SK-N-SH treated with all-trans-retinoic acid at 6 μM for 48 hours (cell line): ENCODE measurements at regions not wholly inside any gene's neighbourhood (a gene's known extent, or its start where the extent isn't known, plus 50 kb on each side); places are given as distances from the start of the nearest gene placed in this dataset.

Source experiments
- ATAC-seq: fragments of 200-7000 bp; cut with Tn5 transposase; 3 replicates; pipeline ENCODE4 v1.9.1; 2020; ENCODE audit warnings: mild to moderate bottlenecking, moderate library complexity
- ARNTL ChIP-seq: fragments of 450-650 bp; formaldehyde crosslinking; IDR thresholded peaks from 2 replicates; pipeline ENCODE4 v1.5.0; 2020; ENCODE audit warnings: low read depth, mild to moderate bottlenecking, moderate library complexity, borderline replicate concordance
- BACH2 ChIP-seq: fragments of 250-450 bp; sonication (Bioruptor Pico); IDR thresholded peaks from 2 replicates; pipeline ENCODE4 v1.9.0; 2021; ENCODE audit warnings: mild to moderate bottlenecking, borderline replicate concordance
- CSDC2 ChIP-seq: fragments of 250-450 bp; sonication (Bioruptor Pico); IDR thresholded peaks from 2 replicates; pipeline ENCODE4 v1.5.0; 2020; ENCODE audit warnings: mild to moderate bottlenecking, moderate library complexity
- ESRRG ChIP-seq: fragments of 250-450 bp; sonication (Bioruptor Pico); IDR thresholded peaks from 2 replicates; pipeline ENCODE4 v1.6.1; 2021; ENCODE audit warnings: mild to moderate bottlenecking
- GLIS3 ChIP-seq: fragments of 250-450 bp; sonication (Bioruptor Pico); IDR thresholded peaks from 2 replicates; pipeline ENCODE4 v1.5.0; 2020; ENCODE audit warnings: mild to moderate bottlenecking, moderate library complexity
- ISL1 ChIP-seq: fragments of 250-450 bp; sonication (Bioruptor Pico); IDR thresholded peaks from 2 replicates; pipeline ENCODE4 v2.1.2; 2022; ENCODE audit warnings: mild to moderate bottlenecking, moderate library complexity
- OSR1 ChIP-seq: fragments of 250-450 bp; sonication (Bioruptor Pico); IDR thresholded peaks from 2 replicates; pipeline ENCODE4 v1.8.0; 2022; ENCODE audit warnings: moderate library complexity, mild to moderate bottlenecking, inconsistent platforms
- PPARA ChIP-seq: fragments of 250-450 bp; sonication (Bioruptor Pico); IDR thresholded peaks from 2 replicates; pipeline ENCODE4 v1.5.0; 2020; ENCODE audit warnings: mild to moderate bottlenecking, borderline replicate concordance
- RARB ChIP-seq: fragments of 250-450 bp; sonication (Bioruptor Pico); IDR thresholded peaks from 2 replicates; pipeline ENCODE4 v1.8.0; 2021; ENCODE audit warnings: mild to moderate bottlenecking, moderate library complexity
- SNAI2 ChIP-seq: fragments of 250-450 bp; sonication (Bioruptor Pico); IDR thresholded peaks from 2 replicates; pipeline ENCODE4 v1.5.0; 2020; ENCODE audit warnings: mild to moderate bottlenecking, moderate library complexity
- TCF4 ChIP-seq: fragments of 250-450 bp; sonication (Bioruptor Pico); IDR thresholded peaks from 2 replicates; pipeline ENCODE4 v1.8.0; 2021; ENCODE audit warnings: mild to moderate bottlenecking, moderate library complexity, borderline replicate concordance
- TOX ChIP-seq: fragments of 250-450 bp; sonication (Bioruptor Pico); IDR thresholded peaks from 2 replicates; pipeline ENCODE4 v1.8.0; 2021; ENCODE audit warnings: mild to moderate bottlenecking, moderate library complexity, borderline replicate concordance
- ZC3H10 ChIP-seq: fragments of 250-450 bp; sonication (Bioruptor Pico); IDR thresholded peaks from 2 replicates; pipeline ENCODE4 v1.5.1; 2021; ENCODE audit warnings: mild to moderate bottlenecking, moderate library complexity
- ZFP3 ChIP-seq: fragments of 250-450 bp; sonication (Bioruptor Pico); IDR thresholded peaks from 2 replicates; pipeline ENCODE4 v1.5.0; 2020; ENCODE audit warnings: mild to moderate bottlenecking, moderate library complexity
- ZFP30 ChIP-seq: fragments of 450-650 bp; formaldehyde crosslinking; IDR thresholded peaks from 2 replicates; pipeline ENCODE4 v1.5.0; 2022; ENCODE audit warnings: mild to moderate bottlenecking, moderate library complexity
- ZNF8 ChIP-seq: fragments of 450-650 bp; formaldehyde crosslinking; IDR thresholded peaks from 2 replicates; pipeline ENCODE4 v1.5.0; 2020; ENCODE audit warnings: mild to moderate bottlenecking, moderate library complexity
- TF ChIP-seq, protein P1 (sequence below): fragments of 250-450 bp; sonication (Bioruptor Pico); IDR thresholded peaks from 2 replicates; pipeline ENCODE4 v1.8.0; 2021; ENCODE audit warnings: low read depth, mild to moderate bottlenecking, moderate library complexity, borderline replicate concordance
- TF ChIP-seq, protein P2 (sequence below): fragments of 250-450 bp; sonication (Bioruptor Pico); IDR thresholded peaks from 2 replicates; pipeline ENCODE4 v1.8.0; 2020; ENCODE audit warnings: mild to moderate bottlenecking, moderate library complexity, borderline replicate concordance
- TF ChIP-seq, protein P3 (sequence below): fragments of 250-450 bp; sonication (Bioruptor Pico); IDR thresholded peaks from 2 replicates; pipeline ENCODE4 v1.5.1; 2020; ENCODE audit warnings: low read depth, mild to moderate bottlenecking, moderate library complexity
- TF ChIP-seq, protein P4 (sequence below): fragments of 250-450 bp; sonication (Bioruptor Pico); IDR thresholded peaks from 2 replicates; pipeline ENCODE4 v1.5.0; 2020; ENCODE audit warnings: mild to moderate bottlenecking, moderate library complexity
- TF ChIP-seq, protein P5 (sequence below): fragments of 250-450 bp; sonication (Bioruptor Pico); IDR thresholded peaks from 2 replicates; pipeline ENCODE4 v1.5.1; 2021; ENCODE audit warnings: mild to moderate bottlenecking, moderate library complexity

DNA sequence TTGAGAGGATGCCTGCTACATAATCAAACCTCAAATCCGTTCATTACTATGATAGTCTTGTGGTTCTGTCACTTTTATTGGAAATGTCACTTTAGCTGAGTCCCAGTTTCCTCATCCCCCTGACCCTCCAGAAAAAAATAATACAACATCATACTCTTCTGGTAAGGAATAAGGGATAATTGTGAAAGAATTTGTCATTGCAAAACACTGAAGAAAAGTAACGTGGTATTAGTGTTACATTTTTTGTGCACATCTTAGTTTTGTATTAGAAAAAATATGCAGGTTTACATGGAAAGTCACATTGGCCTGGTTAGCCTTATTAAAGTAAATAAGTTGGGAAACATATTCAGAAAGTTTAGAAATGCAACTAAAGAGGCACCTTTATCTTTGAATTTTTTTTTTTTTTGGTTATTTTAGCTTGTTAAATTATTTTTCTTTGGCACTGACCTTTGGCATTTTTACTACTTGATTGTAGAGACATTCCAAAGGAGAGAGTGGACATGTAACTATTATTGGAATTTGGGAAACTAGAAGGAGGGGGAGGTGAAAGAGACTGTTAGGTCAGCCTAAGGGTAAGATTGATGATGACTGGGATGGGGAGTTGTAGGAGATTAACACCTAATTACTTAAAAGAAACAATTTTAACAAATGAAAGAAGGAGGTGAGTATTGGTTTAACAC lies 462.2 kb upstream of the RARB start:
- TF ChIP-seq, protein P1, sequence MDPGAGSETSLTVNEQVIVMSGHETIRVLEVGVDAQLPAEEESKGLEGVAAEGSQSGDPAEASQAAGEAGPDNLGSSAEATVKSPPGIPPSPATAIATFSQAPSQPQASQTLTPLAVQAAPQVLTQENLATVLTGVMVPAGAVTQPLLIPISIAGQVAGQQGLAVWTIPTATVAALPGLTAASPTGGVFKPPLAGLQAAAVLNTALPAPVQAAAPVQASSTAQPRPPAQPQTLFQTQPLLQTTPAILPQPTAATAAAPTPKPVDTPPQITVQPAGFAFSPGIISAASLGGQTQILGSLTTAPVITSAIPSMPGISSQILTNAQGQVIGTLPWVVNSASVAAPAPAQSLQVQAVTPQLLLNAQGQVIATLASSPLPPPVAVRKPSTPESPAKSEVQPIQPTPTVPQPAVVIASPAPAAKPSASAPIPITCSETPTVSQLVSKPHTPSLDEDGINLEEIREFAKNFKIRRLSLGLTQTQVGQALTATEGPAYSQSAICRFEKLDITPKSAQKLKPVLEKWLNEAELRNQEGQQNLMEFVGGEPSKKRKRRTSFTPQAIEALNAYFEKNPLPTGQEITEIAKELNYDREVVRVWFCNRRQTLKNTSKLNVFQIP (CRISPR knock-in tag) = no peak
- TF ChIP-seq, protein P2, sequence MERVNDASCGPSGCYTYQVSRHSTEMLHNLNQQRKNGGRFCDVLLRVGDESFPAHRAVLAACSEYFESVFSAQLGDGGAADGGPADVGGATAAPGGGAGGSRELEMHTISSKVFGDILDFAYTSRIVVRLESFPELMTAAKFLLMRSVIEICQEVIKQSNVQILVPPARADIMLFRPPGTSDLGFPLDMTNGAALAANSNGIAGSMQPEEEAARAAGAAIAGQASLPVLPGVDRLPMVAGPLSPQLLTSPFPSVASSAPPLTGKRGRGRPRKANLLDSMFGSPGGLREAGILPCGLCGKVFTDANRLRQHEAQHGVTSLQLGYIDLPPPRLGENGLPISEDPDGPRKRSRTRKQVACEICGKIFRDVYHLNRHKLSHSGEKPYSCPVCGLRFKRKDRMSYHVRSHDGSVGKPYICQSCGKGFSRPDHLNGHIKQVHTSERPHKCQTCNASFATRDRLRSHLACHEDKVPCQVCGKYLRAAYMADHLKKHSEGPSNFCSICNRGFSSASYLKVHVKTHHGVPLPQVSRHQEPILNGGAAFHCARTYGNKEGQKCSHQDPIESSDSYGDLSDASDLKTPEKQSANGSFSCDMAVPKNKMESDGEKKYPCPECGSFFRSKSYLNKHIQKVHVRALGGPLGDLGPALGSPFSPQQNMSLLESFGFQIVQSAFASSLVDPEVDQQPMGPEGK (CRISPR knock-in tag) = no peak
- TF ChIP-seq, protein P3, sequence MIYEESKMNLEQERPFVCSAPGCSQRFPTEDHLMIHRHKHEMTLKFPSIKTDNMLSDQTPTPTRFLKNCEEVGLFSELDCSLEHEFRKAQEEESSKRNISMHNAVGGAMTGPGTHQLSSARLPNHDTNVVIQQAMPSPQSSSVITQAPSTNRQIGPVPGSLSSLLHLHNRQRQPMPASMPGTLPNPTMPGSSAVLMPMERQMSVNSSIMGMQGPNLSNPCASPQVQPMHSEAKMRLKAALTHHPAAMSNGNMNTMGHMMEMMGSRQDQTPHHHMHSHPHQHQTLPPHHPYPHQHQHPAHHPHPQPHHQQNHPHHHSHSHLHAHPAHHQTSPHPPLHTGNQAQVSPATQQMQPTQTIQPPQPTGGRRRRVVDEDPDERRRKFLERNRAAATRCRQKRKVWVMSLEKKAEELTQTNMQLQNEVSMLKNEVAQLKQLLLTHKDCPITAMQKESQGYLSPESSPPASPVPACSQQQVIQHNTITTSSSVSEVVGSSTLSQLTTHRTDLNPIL (CRISPR knock-in tag) = no peak
- TF ChIP-seq ISL1 (CRISPR knock-in tag) (0 out of 2 replicates have a peak, but pooled peaks have one; percentile 17), ESRRG (no peak), ZFP3 (CRISPR knock-in tag) (no peak), TCF4 (CRISPR knock-in tag) (no peak), BACH2 (CRISPR knock-in tag) (no peak)
- TF ChIP-seq, protein P4, sequence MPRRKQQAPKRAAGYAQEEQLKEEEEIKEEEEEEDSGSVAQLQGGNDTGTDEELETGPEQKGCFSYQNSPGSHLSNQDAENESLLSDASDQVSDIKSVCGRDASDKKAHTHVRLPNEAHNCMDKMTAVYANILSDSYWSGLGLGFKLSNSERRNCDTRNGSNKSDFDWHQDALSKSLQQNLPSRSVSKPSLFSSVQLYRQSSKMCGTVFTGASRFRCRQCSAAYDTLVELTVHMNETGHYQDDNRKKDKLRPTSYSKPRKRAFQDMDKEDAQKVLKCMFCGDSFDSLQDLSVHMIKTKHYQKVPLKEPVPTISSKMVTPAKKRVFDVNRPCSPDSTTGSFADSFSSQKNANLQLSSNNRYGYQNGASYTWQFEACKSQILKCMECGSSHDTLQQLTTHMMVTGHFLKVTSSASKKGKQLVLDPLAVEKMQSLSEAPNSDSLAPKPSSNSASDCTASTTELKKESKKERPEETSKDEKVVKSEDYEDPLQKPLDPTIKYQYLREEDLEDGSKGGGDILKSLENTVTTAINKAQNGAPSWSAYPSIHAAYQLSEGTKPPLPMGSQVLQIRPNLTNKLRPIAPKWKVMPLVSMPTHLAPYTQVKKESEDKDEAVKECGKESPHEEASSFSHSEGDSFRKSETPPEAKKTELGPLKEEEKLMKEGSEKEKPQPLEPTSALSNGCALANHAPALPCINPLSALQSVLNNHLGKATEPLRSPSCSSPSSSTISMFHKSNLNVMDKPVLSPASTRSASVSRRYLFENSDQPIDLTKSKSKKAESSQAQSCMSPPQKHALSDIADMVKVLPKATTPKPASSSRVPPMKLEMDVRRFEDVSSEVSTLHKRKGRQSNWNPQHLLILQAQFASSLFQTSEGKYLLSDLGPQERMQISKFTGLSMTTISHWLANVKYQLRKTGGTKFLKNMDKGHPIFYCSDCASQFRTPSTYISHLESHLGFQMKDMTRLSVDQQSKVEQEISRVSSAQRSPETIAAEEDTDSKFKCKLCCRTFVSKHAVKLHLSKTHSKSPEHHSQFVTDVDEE = no peak
- TF ChIP-seq, all 23 proteins: peak for 1
- ATAC-seq = no peak

DNA sequence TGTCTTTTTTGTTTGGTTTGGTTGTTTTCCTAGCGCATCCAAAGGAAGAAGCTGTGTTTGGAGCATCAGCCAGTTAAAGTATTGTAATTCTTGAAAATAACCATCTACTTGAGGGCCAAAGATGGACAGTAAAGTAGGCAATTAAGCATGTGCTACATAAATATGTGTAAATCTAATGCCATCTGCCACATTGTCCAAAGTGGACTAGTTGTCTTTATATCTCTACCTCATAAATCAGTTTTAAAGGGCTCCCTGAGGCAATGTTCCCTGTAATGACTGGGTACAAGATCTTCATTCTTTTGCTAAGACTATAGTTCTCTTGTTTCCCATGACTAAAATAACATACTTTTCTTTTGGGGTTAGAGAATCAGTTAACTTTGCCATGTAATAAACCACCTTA lies 460.0 kb upstream of the RARB start:
- ATAC-seq = no peak
- TF ChIP-seq CSDC2 (CRISPR knock-in tag) (no peak), SNAI2 (CRISPR knock-in tag) (no peak), ESRRG (no peak), GLIS3 (CRISPR knock-in tag) (no peak), BACH2 (CRISPR knock-in tag) (no peak), PPARA (no peak), OSR1 (CRISPR knock-in tag) (no peak), ZNF8 (CRISPR knock-in tag) (no peak), TOX (CRISPR knock-in tag) (no peak), ISL1 (CRISPR knock-in tag) (no peak), ZFP3 (CRISPR knock-in tag) (no peak), TCF4 (CRISPR knock-in tag) (no peak), RARB (CRISPR knock-in tag) (no peak), ZFP30 (no peak), ZC3H10 (no peak), ARNTL (no peak)
- TF ChIP-seq, protein P1 (CRISPR knock-in tag) = no peak
- TF ChIP-seq, protein P2 (CRISPR knock-in tag) = no peak
- TF ChIP-seq, protein P4 = no peak
- TF ChIP-seq, protein P5, sequence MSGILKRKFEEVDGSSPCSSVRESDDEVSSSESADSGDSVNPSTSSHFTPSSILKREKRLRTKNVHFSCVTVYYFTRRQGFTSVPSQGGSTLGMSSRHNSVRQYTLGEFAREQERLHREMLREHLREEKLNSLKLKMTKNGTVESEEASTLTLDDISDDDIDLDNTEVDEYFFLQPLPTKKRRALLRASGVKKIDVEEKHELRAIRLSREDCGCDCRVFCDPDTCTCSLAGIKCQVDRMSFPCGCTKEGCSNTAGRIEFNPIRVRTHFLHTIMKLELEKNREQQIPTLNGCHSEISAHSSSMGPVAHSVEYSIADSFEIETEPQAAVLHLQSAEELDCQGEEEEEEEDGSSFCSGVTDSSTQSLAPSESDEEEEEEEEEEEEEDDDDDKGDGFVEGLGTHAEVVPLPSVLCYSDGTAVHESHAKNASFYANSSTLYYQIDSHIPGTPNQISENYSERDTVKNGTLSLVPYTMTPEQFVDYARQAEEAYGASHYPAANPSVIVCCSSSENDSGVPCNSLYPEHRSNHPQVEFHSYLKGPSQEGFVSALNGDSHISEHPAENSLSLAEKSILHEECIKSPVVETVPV (CRISPR knock-in tag) = no peak
